ENCODE measurements at regions not wholly inside any gene's neighbourhood (a gene's known extent, or its start where the extent isn't known, plus 50 kb on each side); places are given as distances from the start of the nearest gene placed in this dataset.

GRCh38 chr2:177042311-177042710 lies 170.3 kb upstream of the HNRNPA3 start:
- no peak for DNase-seq

GRCh38 chr2:177044671-177045070 lies 167.9 kb upstream of the HNRNPA3 start:
- no peak for DNase-seq

GRCh38 chr2:177048981-177049380 lies 163.6 kb upstream of the HNRNPA3 start:
- no peak for DNase-seq

GRCh38 chr2:177051278-177051677 lies 161.3 kb upstream of the HNRNPA3 start:
- DNase-seq: no peak

- no peak for DNase-seq
Measured at GRCh38 chr2:177052471-177052870, 160.1 kb upstream of the HNRNPA3 start.

GRCh38 chr2:177053038-177053437 lies 159.6 kb upstream of the HNRNPA3 start:
- no peak for DNase-seq

GRCh38 chr2:177053716-177054115 lies 158.9 kb upstream of the HNRNPA3 start:
- no peak for DNase-seq

GRCh38 chr2:177056481-177056929 lies 156.1 kb upstream of the HNRNPA3 start:
- DNase-seq: no peak

GRCh38 chr2:177058747-177059146 lies 153.8 kb upstream of the HNRNPA3 start:
- DNase-seq: no peak

GRCh38 chr2:177059293-177059692 lies 153.3 kb upstream of the HNRNPA3 start:
- DNase-seq: no peak

- no peak for DNase-seq
Measured at GRCh38 chr2:177063331-177063730, 149.3 kb upstream of the HNRNPA3 start.

GRCh38 chr2:177064422-177064821 lies 148.2 kb upstream of the HNRNPA3 start:
- no peak for DNase-seq

- DNase-seq: no peak
Measured at GRCh38 chr2:177068967-177069366, 143.6 kb upstream of the HNRNPA3 start.

- no peak for DNase-seq
Measured at GRCh38 chr2:177072090-177072489, 140.5 kb upstream of the HNRNPA3 start.

- no peak for DNase-seq
Measured at GRCh38 chr2:177073611-177074010, 139.0 kb upstream of the HNRNPA3 start.

- DNase-seq: no peak
Measured at GRCh38 chr2:177074099-177074710, 138.4 kb upstream of the HNRNPA3 start.

GRCh38 chr2:177075254-177075653 lies 137.3 kb upstream of the HNRNPA3 start:
- no peak for DNase-seq

- DNase-seq: no peak
Measured at GRCh38 chr2:177076636-177077179, 135.9 kb upstream of the HNRNPA3 start.

- no peak for DNase-seq
Measured at GRCh38 chr2:177077778-177078177, 134.8 kb upstream of the HNRNPA3 start.

- no peak for DNase-seq
Measured at GRCh38 chr2:177078416-177078815, 134.2 kb upstream of the HNRNPA3 start.

- DNase-seq: no peak
Measured at GRCh38 chr2:177078855-177079254, 133.7 kb upstream of the HNRNPA3 start.

- DNase-seq: no peak
Measured at GRCh38 chr2:177080746-177081284, 131.8 kb upstream of the HNRNPA3 start.

- no peak for DNase-seq
Measured at GRCh38 chr2:177084607-177085006, 128.0 kb upstream of the HNRNPA3 start.

- DNase-seq: no peak
Measured at GRCh38 chr2:177088529-177088928, 124.1 kb upstream of the HNRNPA3 start.

- DNase-seq: no peak
Measured at GRCh38 chr2:177090967-177091366, 121.6 kb upstream of the HNRNPA3 start.
